ENCODE measurements at regions not wholly inside any gene's neighbourhood (a gene's known extent, or its start where the extent isn't known, plus 50 kb on each side); places are given as distances from the start of the nearest gene placed in this dataset.
A peak's percentile ranks its signal among the peaks of the same experiment; 100 is the strongest.

DNA sequence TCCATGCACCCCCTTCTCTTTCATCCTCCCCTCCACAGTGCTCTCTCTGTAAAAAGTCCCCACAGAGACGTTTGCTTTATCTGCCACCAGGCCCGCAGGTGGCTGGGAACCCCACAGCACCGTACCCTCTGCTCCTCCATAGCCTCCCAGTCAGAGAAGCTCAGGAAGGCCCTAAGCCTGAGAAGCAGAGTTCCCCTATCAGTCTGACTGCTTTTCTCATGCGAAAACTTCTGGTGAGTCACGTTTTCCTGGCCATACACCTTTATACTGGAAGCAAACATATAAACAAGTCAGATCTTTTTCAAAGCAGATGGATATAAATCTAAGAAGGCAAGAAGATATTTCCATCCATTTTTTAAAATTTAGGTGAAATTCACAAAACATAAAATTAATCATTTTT lies 51.5 kb upstream of the MEF2A start:
- Histone ChIP-seq H3K27ac (ENCODE audit: insufficient read depth, low read length) (no peak overlapping the region), H3K27me3 (ENCODE audit: control insufficient read depth, insufficient read depth, low read length) (no peaks in the 10 kb centered on the region), H4K20me1 (ENCODE audit: control insufficient read depth, extremely low read depth, insufficient read depth, low read length) (no peaks in the 10 kb centered on the region), H3K4me1 (ENCODE audit: control insufficient read depth, extremely low read depth, insufficient read depth, low read length) (no peaks in the 10 kb centered on the region), H2AFZ (ENCODE audit: low read length) (no peak overlapping the region), H3K9me3 (ENCODE audit: control insufficient read depth, insufficient read depth, low read depth, low read length) (no peaks in the 10 kb centered on the region), H3K79me2 (ENCODE audit: control insufficient read depth, insufficient read depth, low read length) (no peaks in the 10 kb centered on the region), H3K4me2 (ENCODE audit: extremely low read depth, insufficient read depth, low read length) (no peak overlapping the region), H3K9ac (ENCODE audit: insufficient read depth, low read length) (no peak overlapping the region), H3K36me3 (ENCODE audit: control insufficient read depth, insufficient read depth, low read length) (no peaks in the 10 kb centered on the region), H3K4me3 (replicated peaks in 1 of 4; ENCODE audit: control extremely low read depth in 1 of 4, insufficient read depth in 1 of 4, low read depth in 3 of 4, low read length in 4 of 4) (no peak overlapping the region)
- TF ChIP-seq, protein P1, sequence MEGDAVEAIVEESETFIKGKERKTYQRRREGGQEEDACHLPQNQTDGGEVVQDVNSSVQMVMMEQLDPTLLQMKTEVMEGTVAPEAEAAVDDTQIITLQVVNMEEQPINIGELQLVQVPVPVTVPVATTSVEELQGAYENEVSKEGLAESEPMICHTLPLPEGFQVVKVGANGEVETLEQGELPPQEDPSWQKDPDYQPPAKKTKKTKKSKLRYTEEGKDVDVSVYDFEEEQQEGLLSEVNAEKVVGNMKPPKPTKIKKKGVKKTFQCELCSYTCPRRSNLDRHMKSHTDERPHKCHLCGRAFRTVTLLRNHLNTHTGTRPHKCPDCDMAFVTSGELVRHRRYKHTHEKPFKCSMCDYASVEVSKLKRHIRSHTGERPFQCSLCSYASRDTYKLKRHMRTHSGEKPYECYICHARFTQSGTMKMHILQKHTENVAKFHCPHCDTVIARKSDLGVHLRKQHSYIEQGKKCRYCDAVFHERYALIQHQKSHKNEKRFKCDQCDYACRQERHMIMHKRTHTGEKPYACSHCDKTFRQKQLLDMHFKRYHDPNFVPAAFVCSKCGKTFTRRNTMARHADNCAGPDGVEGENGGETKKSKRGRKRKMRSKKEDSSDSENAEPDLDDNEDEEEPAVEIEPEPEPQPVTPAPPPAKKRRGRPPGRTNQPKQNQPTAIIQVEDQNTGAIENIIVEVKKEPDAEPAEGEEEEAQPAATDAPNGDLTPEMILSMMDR (conservative IDR thresholded peaks at IDR 0.05 in 1 of 2, IDR thresholded peaks at IDR 0.05 in 1 of 2; ENCODE audit: low read depth in 1 of 2, low read length in 2 of 2): no peak
- TF ChIP-seq EZH2 (IDR thresholded peaks at IDR 0.05; ENCODE audit: low read length, missing control alignments): no peak
- peak in 1 of 2 donors; percentile 14 for DNase-seq (ENCODE audit: low read depth in 2 of 2)

All from fibroblast of lung (primary cell).